ENCODE measurements at regions not wholly inside any gene's neighbourhood (a gene's known extent, or its start where the extent isn't known, plus 50 kb on each side); places are given as distances from the start of the nearest gene placed in this dataset.

DNA sequence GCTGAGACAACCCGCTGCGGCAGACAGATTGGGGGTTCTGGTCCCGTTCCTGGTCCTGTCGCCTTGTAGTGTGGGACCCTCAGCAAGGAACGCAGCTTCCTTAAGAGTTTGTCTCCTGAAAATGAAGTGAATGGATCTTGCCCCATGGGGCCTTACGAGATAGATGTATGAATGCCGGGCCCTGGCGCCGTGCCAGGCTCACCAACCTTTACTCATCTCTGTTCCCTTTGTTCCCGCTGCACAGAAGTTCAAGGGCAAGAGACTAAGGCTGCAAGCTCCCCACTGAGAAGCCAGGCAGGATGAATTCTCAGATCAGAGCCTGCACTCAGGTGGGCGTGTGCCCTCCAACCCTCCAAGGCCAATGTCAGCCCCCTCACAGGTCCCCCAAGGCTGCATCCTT is 162.7 kb upstream of the IQSEC1 start:
- TF ChIP-seq, protein P1, sequence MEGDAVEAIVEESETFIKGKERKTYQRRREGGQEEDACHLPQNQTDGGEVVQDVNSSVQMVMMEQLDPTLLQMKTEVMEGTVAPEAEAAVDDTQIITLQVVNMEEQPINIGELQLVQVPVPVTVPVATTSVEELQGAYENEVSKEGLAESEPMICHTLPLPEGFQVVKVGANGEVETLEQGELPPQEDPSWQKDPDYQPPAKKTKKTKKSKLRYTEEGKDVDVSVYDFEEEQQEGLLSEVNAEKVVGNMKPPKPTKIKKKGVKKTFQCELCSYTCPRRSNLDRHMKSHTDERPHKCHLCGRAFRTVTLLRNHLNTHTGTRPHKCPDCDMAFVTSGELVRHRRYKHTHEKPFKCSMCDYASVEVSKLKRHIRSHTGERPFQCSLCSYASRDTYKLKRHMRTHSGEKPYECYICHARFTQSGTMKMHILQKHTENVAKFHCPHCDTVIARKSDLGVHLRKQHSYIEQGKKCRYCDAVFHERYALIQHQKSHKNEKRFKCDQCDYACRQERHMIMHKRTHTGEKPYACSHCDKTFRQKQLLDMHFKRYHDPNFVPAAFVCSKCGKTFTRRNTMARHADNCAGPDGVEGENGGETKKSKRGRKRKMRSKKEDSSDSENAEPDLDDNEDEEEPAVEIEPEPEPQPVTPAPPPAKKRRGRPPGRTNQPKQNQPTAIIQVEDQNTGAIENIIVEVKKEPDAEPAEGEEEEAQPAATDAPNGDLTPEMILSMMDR (IDR thresholded peaks at IDR 0.05) = no peak
- TF ChIP-seq POLR2A (IDR thresholded peaks at IDR 0.05; ENCODE audit: low read depth) = no peak
